B cell (primary cell): ENCODE measurements at regions not wholly inside any gene's neighbourhood (a gene's known extent, or its start where the extent isn't known, plus 50 kb on each side); places are given as distances from the start of the nearest gene placed in this dataset.

Experiments
- ATAC-seq: fragments of 200-7000 bp; cut with Tn5 transposase; one replicate; pipeline ENCODE4 v1.10.0; 2021; ENCODE audit warnings: low read depth, mild to moderate bottlenecking, moderate number of reproducible peaks, moderate library complexity
- CTCF ChIA-PET: fragments of 350-600 bp; sonication (Branson Sonifier 250); formaldehyde crosslinking; loops from one replicate; lab custom pipeline; 2021; ENCODE audit warnings: antibody characterized with exemption, inconsistent platforms; lab: Charles Lee
- POLR2A ChIA-PET: fragments of 350-600 bp; sonication (Branson Sonifier 250); formaldehyde crosslinking; loops from one replicate; lab custom pipeline; 2021; ENCODE audit warnings: antibody characterized with exemption; lab: Charles Lee
- DNase-seq: peaks from one replicate; pipeline ENCODE4 v3.0.0; 2013
- H2AFZ ChIP-seq: 2 replicates; pipeline ENCODE4 v1.6.1; 2012; ENCODE audit warnings: mild to moderate bottlenecking, low read depth, low read length; ENCODE audit not compliant: insufficient read depth, poor library complexity, severe bottlenecking
- H3K27ac ChIP-seq, 2 donors: 1 replicate in 1 of 2; 2 replicates in 1 of 2; pipeline ENCODE4 v1.5.1; 2012 to 2013; ENCODE audit warnings: low read length in 2 of 2, mild to moderate bottlenecking in 2 of 2, moderate library complexity in 1 of 2
- H3K27me3 ChIP-seq, 4 experiments: fragments of 200-600 bp in 1 of 4; sonication (generic) in 1 of 4; replicated peaks in 1 of 4; 1 replicate in 2 of 4; 2 replicates in 2 of 4; pipeline versions ENCODE4 v1.6.1 to v1.7.0; 2013 to 2016; ENCODE audit warnings: low read length in 3 of 4, mild to moderate bottlenecking in 2 of 4, mixed read lengths in 1 of 4, moderate library complexity in 1 of 4; ENCODE audit not compliant: insufficient read depth in 4 of 4, control insufficient read depth in 3 of 4; ENCODE audit errors: control extremely low read depth in 1 of 4
- H3K36me3 ChIP-seq, 2 experiments: replicated peaks in 1 of 2; 1 replicate in 1 of 2; 2 replicates in 1 of 2; pipeline versions ENCODE4 v1.6.1 to v1.7.1; 2013; ENCODE audit warnings: low read length in 1 of 2; ENCODE audit not compliant: insufficient read depth in 2 of 2, control insufficient read depth in 1 of 2; ENCODE audit errors: control extremely low read depth in 1 of 2, extremely low read depth in 1 of 2
- H3K4me1 ChIP-seq, 2 donors: fragments of 200-600 bp in 1 of 2; sonication (generic) in 1 of 2; 1 replicate in 1 of 2; 2 replicates in 1 of 2; pipeline versions ENCODE4 v1.5.1 to v1.6.1; 2013 to 2017; ENCODE audit warnings: low read length in 2 of 2; ENCODE audit not compliant: control insufficient read depth in 2 of 2, insufficient read depth in 2 of 2
- H3K4me2 ChIP-seq: replicated peaks from 2 replicates; pipeline ENCODE3; 2012; ENCODE audit warnings: mild to moderate bottlenecking, low read depth, low read length; ENCODE audit not compliant: poor library complexity, severe bottlenecking
- H3K4me3 ChIP-seq, 5 experiments: fragments of 200-600 bp in 1 of 5; sonication (generic) in 1 of 5; 1 replicate in 3 of 5; 2 replicates in 2 of 5; pipeline versions ENCODE4 v1.5.1 to v1.7.0; 2011 to 2016; ENCODE audit warnings: low read length in 4 of 5, mild to moderate bottlenecking in 4 of 5, low read depth in 2 of 5, control low read depth in 1 of 5, moderate library complexity in 1 of 5; ENCODE audit not compliant: insufficient read depth in 1 of 5; ENCODE audit errors: control extremely low read depth in 1 of 5, extremely low read depth in 1 of 5
- H3K79me2 ChIP-seq: fragments of 200-600 bp; sonication (generic); one replicate; pipeline ENCODE4 v1.6.0; 2016; ENCODE audit warnings: low read length; ENCODE audit not compliant: control insufficient read depth, insufficient read depth
- H3K9ac ChIP-seq: fragments of 200-600 bp; sonication (generic); 2 replicates; pipeline ENCODE4 v1.6.1; 2017; ENCODE audit warnings: mild to moderate bottlenecking, low read length, moderate library complexity
- H3K9me3 ChIP-seq, 3 donors: one replicate each; pipeline versions ENCODE4 v1.6.1 to v1.7.1; 2013; ENCODE audit warnings: low read length in 2 of 3; ENCODE audit not compliant: control insufficient read depth in 2 of 3, insufficient read depth in 1 of 3; ENCODE audit errors: control extremely low read depth in 1 of 3
- H4K20me1 ChIP-seq: 2 replicates; pipeline ENCODE4 v1.6.0; 2012; ENCODE audit warnings: mild to moderate bottlenecking, low read length; ENCODE audit not compliant: insufficient read depth, control insufficient read depth, poor library complexity, severe bottlenecking
- H3K27ac Mint-ChIP-seq: one replicate; pipeline ENCODE4 v1.8.0; 2021; ENCODE audit warnings: mixed read lengths
- H3K27me3 Mint-ChIP-seq: one replicate; pipeline ENCODE4 v1.8.0; 2021; ENCODE audit warnings: mixed read lengths
- H3K4me1 Mint-ChIP-seq: one replicate; pipeline ENCODE4 v1.8.0; 2021; ENCODE audit warnings: mixed read lengths
- H3K4me3 Mint-ChIP-seq: one replicate; pipeline ENCODE4 v1.8.0; 2021; ENCODE audit warnings: mixed read lengths
- H3K9me3 Mint-ChIP-seq: one replicate; pipeline ENCODE4 v1.8.0; 2022; ENCODE audit warnings: mixed read lengths; ENCODE audit not compliant: insufficient read depth
- EZH2 ChIP-seq: IDR thresholded peaks from 2 replicates; pipeline ENCODE4 v1.6.1; 2012; ENCODE audit warnings: borderline replicate concordance, low read depth, mild to moderate bottlenecking, moderate library complexity, low read length; ENCODE audit not compliant: insufficient read depth, poor library complexity, severe bottlenecking
- WGBS: methylation state at CpG from one replicate; pipeline ENCODE4 v1.1.5; 2013; ENCODE audit warnings: missing lambda C conversion rate; ENCODE audit not compliant: insufficient coverage; 5-methylcytosine and 5-hydroxymethylcytosine counted together
- intact Hi-C: fragments of 100-400 bp; cut with micrococcal nuclease; formaldehyde crosslinking; loops from one replicate; pipeline ENCODE4 v1.10.0; 2022
- TF ChIP-seq, protein P1 (sequence below): fragments of 200-600 bp; IDR thresholded peaks from one replicate; pipeline ENCODE4 v1.8.0; 2022; ENCODE audit warnings: antibody characterized with exemption, mild to moderate bottlenecking

DNA sequence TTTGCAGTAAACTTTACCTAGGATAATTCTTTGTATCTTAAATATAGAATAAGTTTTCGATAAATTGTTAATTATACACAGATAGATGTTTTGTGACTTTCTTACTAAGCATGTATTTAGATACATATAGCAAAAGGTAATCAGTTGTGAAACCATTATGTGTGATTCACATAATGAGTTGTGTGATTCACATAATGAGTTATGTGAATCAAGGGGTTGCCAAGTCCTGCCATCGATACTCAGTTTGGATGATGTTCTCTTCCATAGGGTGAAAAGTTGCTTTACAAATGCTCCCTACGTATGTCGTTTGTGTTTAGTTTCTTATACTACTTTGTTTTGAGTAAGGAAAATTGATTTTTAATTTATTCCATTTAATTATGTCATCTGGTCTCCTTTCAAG, 682.1 kb downstream of the MECOM start:
- H4K20me1 ChIP-seq = no peaks in the 10 kb centered on the region
- H3K36me3 ChIP-seq = no peaks in the 10 kb centered on the region
- no peak overlapping the region for H3K4me2 ChIP-seq
- H3K79me2 ChIP-seq = no peaks in the 10 kb centered on the region
- H3K27me3 ChIP-seq = no peaks in the 10 kb centered on the region
- H3K9me3 Mint-ChIP-seq = peaks cover 2% of the 10 kb centered on the region
- no peaks in the 10 kb centered on the region for H3K27me3 Mint-ChIP-seq
- no peak overlapping the region for H2AFZ ChIP-seq
- ATAC-seq = no peak
- H3K4me1 ChIP-seq = no peaks in the 10 kb centered on the region
- no peak overlapping the region for H3K9ac ChIP-seq
- 88% methylated on average over 1 of the region's 4 CpGs for WGBS
- H3K4me3 Mint-ChIP-seq = no peak overlapping the region
- no peak for DNase-seq
- no peaks in the 10 kb centered on the region for H3K9me3 ChIP-seq
- no peak overlapping the region for H3K27ac Mint-ChIP-seq
- no peak overlapping the region for H3K4me3 ChIP-seq
- no peak for TF ChIP-seq EZH2
- TF ChIP-seq, protein P1, sequence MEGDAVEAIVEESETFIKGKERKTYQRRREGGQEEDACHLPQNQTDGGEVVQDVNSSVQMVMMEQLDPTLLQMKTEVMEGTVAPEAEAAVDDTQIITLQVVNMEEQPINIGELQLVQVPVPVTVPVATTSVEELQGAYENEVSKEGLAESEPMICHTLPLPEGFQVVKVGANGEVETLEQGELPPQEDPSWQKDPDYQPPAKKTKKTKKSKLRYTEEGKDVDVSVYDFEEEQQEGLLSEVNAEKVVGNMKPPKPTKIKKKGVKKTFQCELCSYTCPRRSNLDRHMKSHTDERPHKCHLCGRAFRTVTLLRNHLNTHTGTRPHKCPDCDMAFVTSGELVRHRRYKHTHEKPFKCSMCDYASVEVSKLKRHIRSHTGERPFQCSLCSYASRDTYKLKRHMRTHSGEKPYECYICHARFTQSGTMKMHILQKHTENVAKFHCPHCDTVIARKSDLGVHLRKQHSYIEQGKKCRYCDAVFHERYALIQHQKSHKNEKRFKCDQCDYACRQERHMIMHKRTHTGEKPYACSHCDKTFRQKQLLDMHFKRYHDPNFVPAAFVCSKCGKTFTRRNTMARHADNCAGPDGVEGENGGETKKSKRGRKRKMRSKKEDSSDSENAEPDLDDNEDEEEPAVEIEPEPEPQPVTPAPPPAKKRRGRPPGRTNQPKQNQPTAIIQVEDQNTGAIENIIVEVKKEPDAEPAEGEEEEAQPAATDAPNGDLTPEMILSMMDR = no peak
- CTCF ChIA-PET = no interaction called here
- H3K27ac ChIP-seq = no peak overlapping the region
- no peaks in the 10 kb centered on the region for H3K4me1 Mint-ChIP-seq
- POLR2A ChIA-PET = no interaction called here
- intact Hi-C loops = no loop called here

DNA sequence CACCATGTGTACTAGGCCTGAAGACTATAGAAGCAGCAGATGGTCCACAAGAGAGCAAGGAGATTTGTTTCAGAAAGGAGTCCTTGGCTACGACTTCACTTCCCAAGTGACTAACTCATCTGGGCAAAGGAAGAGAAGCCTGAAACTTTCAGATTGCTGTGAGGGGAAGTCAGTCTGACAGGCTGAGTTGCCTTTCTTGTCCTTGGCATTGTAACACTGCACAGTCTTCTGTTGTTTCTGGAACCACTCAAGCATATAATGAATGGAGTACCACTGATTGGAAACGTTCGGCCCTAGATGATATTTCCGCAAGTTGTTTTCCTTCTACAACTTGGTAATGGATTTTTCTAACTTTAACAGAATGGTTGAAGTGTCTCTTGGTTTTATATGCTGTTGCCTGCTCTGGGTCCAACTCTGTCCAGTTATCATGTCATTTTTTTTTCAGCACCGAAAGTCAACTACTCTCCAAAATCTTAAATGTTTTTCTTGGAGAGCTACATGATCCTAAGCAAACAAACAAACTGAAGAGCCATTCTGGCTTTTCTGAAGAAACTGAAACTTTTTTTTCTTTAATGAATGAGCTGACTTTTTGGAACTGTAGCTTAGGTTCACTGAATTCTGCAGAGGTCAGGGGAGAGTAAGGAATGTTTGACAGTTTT, 685.7 kb downstream of the MECOM start:
- TF ChIP-seq, protein P1 = no peak
- TF ChIP-seq EZH2 = no peak
- no peaks in the 10 kb centered on the region for H3K36me3 ChIP-seq
- H3K9ac ChIP-seq = no peak overlapping the region
- no peaks in the 10 kb centered on the region for H3K9me3 ChIP-seq
- no peaks in the 10 kb centered on the region for H3K27me3 Mint-ChIP-seq
- H3K79me2 ChIP-seq = no peaks in the 10 kb centered on the region
- no peaks in the 10 kb centered on the region for H3K4me1 ChIP-seq
- ATAC-seq = no peak
- no peak overlapping the region for H3K4me3 ChIP-seq
- H2AFZ ChIP-seq = no peak overlapping the region
- no peak for DNase-seq
- ChIA-PET POLR2A (no interaction called here), CTCF (no interaction called here)
- WGBS = 86% methylated on average over 1 of the region's 5 CpGs
- H3K27ac ChIP-seq = no peak overlapping the region
- H3K27me3 ChIP-seq = no peaks in the 10 kb centered on the region
- H3K27ac Mint-ChIP-seq = no peak overlapping the region
- H3K9me3 Mint-ChIP-seq = peaks cover 2% of the 10 kb centered on the region
- H3K4me3 Mint-ChIP-seq = no peak overlapping the region
- intact Hi-C loops = no loop called here
- H3K4me2 ChIP-seq = no peak overlapping the region
- no peaks in the 10 kb centered on the region for H3K4me1 Mint-ChIP-seq
- H4K20me1 ChIP-seq = no peaks in the 10 kb centered on the region
